Hindlimb muscle (tissue), 1 donor: ENCODE measurements at regions not wholly inside any gene's neighbourhood (a gene's known extent, or its start where the extent isn't known, plus 50 kb on each side); places are given as distances from the start of the nearest gene placed in this dataset.
A peak's percentile ranks its signal among the peaks of the same experiment; 100 is the strongest.

Source experiments
- DNase-seq: peaks from one replicate; pipeline ENCODE4 v3.0.0-alpha.2; 2013

DNA sequence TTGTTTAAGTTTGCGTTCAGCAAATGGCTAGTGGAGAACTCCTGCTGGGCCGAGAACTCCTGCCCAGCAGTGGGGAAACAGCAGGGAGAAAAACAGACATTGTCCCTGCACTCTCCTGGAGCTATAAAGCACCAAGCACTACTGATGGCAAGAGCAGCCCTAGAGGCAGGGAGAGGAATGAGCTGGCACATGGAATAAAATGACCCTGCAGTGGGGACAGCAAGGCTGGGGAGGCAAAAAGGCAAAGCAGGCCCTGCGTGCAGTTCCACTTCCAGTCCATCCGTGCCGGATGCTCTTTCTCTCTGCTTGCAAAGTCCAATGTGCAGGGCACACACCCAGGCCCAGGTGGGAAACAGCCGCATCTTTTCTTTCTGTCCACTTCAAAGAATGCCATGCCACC, 415.5 kb downstream of the LRATD1 start:
- no peak for DNase-seq

DNA sequence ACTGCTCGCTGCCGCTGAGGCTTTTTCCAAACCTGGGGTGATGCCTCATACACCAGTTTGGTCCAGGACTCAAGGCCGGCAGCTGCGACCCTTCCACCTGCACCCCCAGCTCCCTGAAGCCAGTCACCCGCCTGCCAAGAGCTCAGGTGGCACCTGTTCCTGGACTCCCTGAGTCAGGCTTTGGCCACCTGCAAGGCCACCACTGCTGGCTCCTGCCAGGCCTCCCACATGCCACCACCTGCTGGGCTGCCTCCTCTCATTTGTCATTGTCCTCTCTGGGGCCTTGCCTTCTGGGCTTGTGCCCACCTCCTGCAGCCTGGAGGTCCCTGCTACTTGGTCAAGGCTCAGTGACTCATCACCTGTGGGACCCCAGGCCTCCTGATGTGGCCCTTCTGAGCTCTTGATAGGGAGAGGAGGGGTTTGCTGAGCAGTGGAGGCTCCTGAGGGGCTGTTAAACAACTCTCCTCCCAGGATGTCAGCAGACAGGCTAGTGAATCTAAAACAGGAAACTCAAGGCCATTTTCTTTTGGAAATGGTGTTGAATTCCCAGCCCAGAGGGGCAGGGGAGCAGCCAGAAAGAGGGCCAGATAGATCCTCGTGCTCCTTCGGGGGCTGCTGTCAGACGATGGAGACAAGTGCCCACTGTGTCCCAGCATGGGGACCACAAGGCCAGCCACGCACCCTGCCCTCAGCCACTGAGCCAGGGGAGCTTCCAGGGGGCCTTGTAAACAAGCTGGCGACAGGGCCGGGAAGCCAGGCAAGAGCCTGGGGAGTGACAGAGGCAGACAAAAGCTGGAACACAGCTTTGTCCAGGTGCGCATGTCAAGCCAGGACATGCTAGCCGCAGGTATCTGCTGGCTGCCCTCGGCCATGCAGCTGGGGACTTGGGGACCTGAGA, 416.8 kb downstream of the LRATD1 start:
- no peak for DNase-seq

DNA sequence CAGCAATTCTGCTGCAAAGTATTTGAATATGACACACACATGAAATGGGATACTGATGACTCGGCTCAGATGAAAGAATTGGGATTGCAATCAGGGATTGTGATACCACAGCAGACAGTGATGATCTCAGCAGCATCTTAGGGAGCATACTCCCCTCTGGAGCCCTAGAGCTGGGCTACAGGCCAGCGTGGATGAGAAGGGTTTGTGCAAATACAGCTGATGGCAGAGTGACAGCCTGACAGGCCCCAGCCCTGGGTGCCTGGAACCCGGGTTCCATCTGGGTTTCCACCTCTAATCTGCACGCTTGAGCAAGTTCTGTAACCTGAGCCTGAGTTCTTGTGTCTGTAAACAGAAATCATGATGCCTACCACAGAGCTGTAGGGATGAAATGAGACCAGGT, 418.0 kb downstream of the LRATD1 start:
- DNase-seq: no peak

GRCh38 chr2:15053542-15053941, 421.0 kb downstream of the LRATD1 start:
- DNase-seq: no peak

- no peak for DNase-seq
Measured at GRCh38 chr2:15058015-15058720, 425.7 kb downstream of the LRATD1 start.

- DNase-seq: no peak
Measured at GRCh38 chr2:15058721-15059157, 426.2 kb downstream of the LRATD1 start.

- no peak for DNase-seq
Measured at GRCh38 chr2:15059870-15060512, 427.5 kb downstream of the LRATD1 start.

- DNase-seq: no peak
Measured at GRCh38 chr2:15061268-15061667, 428.8 kb downstream of the LRATD1 start.

DNA sequence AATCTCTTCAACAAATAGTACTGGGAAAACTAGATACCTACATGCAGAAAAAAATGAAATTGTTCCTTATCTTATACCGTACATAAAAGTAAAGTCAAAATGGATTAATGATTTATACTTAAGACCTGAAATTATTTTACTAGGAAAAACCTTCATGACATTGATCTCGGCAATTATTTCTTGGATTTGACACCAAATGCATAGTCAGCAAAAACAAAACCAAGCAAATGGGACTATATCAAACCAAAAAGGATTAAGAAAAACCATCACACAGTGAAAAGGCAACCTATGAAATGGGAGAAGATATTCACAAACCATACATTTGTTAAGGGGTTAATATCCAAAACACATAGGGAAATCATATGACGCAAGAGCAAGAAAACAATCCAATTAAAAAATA, 433.6 kb downstream of the LRATD1 start:
- no peak for DNase-seq

- DNase-seq: peak; percentile 28
Measured at GRCh38 chr2:15069149-15069548, 436.6 kb downstream of the LRATD1 start.

- DNase-seq: no peak
Measured at GRCh38 chr2:15072836-15073235, 440.3 kb downstream of the LRATD1 start.

DNA sequence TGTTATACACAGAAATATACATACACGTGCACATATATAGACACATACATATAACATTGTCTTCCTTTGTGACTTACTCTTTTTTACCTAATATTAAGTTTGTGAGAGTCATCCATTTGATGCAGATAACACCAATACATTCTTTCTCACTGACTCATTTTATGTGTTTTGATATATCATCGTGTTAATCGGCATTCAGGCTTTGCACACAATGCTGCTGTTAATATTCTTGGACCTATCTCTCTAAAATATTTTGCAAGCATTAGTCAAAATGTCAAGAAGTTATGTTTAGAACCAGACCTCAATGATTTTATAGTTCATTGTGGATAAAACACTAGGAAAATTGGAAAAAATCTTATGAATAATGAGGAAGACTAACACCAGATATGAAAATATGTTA, 441.1 kb downstream of the LRATD1 start:
- DNase-seq: no peak

DNA sequence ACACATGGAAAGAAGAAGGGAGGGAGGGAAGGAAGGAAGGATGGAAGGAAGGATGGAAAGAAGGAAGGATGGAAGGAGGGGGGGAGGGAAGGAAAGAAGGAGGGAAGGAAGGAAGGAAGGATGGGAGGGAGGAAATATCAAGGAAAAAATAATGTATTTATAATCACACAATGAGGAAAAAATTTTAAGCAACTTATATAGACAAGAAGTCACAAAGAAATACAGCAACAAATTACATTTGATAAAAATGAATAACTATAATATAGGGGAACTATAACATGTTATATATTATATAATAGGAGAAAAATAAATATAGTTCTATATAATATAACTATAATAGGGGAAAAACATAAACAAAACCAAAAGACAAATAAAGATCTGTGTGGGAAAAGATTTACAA, 441.8 kb downstream of the LRATD1 start:
- DNase-seq: no peak

GRCh38 chr2:15074751-15075700, 442.5 kb downstream of the LRATD1 start:
- DNase-seq: no peak

GRCh38 chr2:15076668-15077067, 444.2 kb downstream of the LRATD1 start:
- no peak for DNase-seq

DNA sequence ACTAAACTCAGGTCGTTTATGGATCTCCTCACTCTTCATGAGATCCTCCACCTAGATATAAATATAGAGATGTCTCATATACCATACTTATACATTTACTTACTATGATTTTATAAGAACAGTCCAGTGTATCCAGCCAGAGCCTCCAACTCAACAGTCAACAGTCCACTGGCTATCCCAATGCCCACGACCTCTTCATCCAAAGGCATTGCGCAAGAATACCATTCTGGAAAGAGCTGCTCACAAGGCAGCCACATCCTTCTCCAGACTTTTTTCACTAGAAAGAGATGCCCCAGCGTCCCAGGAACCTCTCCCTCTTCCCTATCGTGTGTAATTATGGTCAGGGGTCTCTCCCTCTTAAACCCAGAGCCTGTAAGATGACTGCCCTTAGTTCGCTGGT, 448.8 kb downstream of the LRATD1 start:
- DNase-seq: no peak

DNA sequence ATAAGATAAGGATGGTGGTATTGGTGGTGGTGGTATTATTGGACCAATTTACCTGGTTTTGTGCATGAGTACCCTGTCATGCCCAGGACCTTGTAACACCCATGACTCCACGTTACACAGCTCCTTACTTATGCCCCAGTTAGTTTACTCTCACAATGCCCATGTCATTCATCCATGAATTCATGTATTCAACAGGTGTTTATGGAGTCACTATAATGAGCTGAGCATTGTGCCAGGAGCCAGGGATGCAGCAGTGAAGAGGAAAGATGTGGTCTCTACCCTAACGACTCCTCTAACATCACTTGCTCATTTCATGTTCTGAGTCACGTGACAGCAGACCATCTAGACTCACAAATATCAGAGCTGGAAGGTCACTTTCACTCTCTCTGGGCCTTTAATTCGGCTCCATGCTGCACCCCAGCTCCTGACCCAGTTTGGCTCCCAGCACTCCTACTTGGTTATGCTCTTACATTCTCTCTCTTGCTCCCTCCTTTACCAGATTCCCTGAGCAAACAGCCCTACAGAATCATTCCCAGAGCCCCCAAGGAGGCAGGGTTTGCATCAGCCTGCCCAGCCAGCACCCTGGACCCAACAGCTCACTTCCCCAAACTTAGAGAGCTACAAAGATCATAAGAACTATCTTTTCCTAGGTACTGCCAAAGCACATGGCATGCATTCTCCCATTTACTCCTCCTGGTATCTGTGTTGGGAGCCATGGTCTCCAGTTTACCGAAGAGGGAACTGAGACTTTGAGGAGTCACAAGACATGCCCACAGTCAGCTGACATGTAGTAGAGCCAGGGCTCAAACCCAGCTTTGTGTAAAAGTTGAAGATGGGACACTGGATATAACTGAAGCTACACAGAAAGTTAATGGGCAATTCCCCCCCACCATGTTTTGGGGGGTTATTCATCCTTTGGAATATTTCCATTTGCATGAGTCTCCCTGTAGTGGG, 449.9 kb downstream of the LRATD1 start:
- DNase-seq: no peak

DNA sequence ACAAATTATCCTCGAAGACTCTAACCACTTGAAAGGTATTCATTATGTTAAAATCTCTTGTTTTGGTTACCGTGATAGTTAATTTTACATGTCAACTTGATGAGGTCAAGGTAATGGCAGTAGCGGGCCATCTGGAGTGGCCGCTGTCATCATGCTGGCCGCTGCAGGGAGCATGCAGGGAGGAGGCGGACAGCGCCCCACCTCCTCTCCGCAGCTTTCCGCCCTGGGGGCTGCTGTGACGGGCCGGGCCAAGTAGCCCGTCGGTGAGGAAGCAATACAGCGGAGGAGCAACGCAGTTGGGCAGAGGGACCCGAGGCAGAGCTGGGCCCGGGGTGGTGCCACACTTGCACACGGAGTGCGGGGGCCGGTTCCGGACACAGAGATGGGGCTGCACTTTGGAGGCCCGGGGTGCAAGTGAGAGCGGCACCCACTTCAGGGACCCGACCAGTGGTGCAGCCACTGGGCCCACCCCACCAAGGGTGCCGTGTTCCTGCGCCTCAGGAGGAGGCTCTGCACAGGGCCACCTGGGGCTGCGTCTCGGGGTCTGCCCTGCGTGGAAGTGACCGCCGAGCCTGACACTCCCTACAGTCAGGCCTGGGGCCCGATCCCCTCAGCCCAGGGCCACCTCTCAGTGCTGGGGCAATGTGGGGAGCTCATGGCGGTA, 452.4 kb downstream of the LRATD1 start:
- DNase-seq: no peak

DNA sequence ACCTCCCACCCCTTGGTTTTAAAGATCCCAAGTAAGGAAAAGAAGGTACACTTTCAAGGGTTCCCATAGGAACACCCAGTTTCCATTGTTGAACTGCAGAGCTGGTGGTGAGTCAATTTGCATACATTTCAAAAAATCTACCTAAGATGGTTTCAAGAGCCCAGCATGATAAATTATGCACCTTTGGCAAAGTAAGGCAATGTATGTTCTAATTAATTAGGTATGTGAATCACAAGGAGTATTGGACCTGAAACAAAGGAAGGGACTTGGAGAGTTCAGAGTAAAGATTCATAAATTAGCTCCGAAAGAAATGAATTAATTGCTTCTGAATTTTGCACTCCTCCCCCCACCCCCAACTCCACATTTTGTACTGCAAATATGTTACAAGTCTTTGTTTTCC, 459.7 kb downstream of the LRATD1 start:
- DNase-seq: no peak

- no peak for DNase-seq
Measured at GRCh38 chr2:15092691-15093090, 460.2 kb downstream of the LRATD1 start.
